HCT116 (cell line): ENCODE measurements at regions not wholly inside any gene's neighbourhood (a gene's known extent, or its start where the extent isn't known, plus 50 kb on each side); places are given as distances from the start of the nearest gene placed in this dataset.

Experiments
- ATAC-seq: fragments of 200-7000 bp; cut with Tn5 transposase; 2 replicates; pipeline ENCODE4 v1.9.1; 2020; ENCODE audit warnings: mild to moderate bottlenecking, moderate library complexity
- BruUV-seq: library from RNA; stranded (reverse); fragments of 400-500 nt; replicated peaks from 2 replicates; lab custom pipeline; 2021; lab: Mats Ljungman, UMichigan
- CTCF ChIA-PET: fragments of 300-600 bp; sonication (Branson Sonifier 250); formaldehyde crosslinking; loops from one replicate; lab custom pipeline; 2021; ENCODE audit warnings: antibody characterized with exemption; lab: Charles Lee
- POLR2A ChIA-PET: fragments of 300-600, 350-600 bp; sonication (Branson Sonifier 250); formaldehyde crosslinking; loops from one replicate; lab custom pipeline; 2021; ENCODE audit warnings: antibody characterized with exemption; lab: Charles Lee
- RAD21 ChIA-PET, 2 experiments: fragments of 300-600 bp; sonication (Branson Sonifier 250); formaldehyde crosslinking; loops; one replicate each; lab custom pipeline; 2023; ENCODE audit warnings: low total read pairs in 2 of 2; ENCODE audit not compliant: uncharacterized antibody in 2 of 2, unreplicated experiment in 2 of 2, low non-redundant PET in 1 of 2; lab: Charles Lee
- DNase-seq: peaks from one replicate; pipeline ENCODE4 v3.0.0-alpha.2; 2010; ENCODE audit warnings: low read depth, low spot score
- H2AFZ ChIP-seq: fragments of 200-600 bp; shearing (Covaris generic), sonication (generic); 2 replicates; pipeline ENCODE4 v1.6.1; 2017; ENCODE audit warnings: low read depth, mixed run types, mixed read lengths, antibody characterized with exemption, low read length; ENCODE audit not compliant: poor library complexity, severe bottlenecking
- H3K27ac ChIP-seq: 2 replicates; pipeline ENCODE4 v1.5.1; 2012; ENCODE audit warnings: low read depth, low read length
- H3K27me3 ChIP-seq: fragments of 200-600 bp; sonication (generic); 2 replicates; pipeline ENCODE4 v1.6.1; 2016; ENCODE audit warnings: mixed run types, low read length, mixed read lengths; ENCODE audit not compliant: insufficient read depth
- H3K36me3 ChIP-seq, 2 experiments: fragments of 200-500 bp in 1 of 2; fragments of 200-600 bp in 1 of 2; sonication (Bioruptor generic) in 1 of 2; sonication (generic) in 1 of 2; 2 replicates each; pipeline versions ENCODE4 v1.5.1 to v1.6.1; 2014 to 2016; ENCODE audit warnings: low read length in 2 of 2, inconsistent platforms in 1 of 2, mixed read lengths in 1 of 2, mixed run types in 1 of 2; ENCODE audit not compliant: insufficient read depth in 2 of 2, control insufficient read depth in 1 of 2
- H3K4me1 ChIP-seq, 2 experiments: fragments of 200-600 bp in 1 of 2; sonication (generic) in 1 of 2; 2 replicates each; pipeline versions ENCODE4 v1.5.1 to v1.6.1; 2012 to 2017; ENCODE audit warnings: low read length in 2 of 2, inconsistent platforms in 1 of 2, mild to moderate bottlenecking in 1 of 2, mixed read lengths in 1 of 2, mixed run types in 1 of 2, moderate library complexity in 1 of 2; ENCODE audit not compliant: insufficient read depth in 2 of 2, control insufficient read depth in 1 of 2
- H3K4me2 ChIP-seq: fragments of 200-600 bp; sonication (generic); 2 replicates; pipeline ENCODE4 v1.6.1; 2017; ENCODE audit warnings: mixed run types, low read length, mixed read lengths
- H3K4me3 ChIP-seq, 2 experiments: fragments of 200-600 bp in 1 of 2; sonication (generic) in 1 of 2; replicated peaks in 1 of 2; 2 replicates each; pipeline ENCODE4 v1.5.1; 2011 to 2016; ENCODE audit warnings: low read length in 2 of 2, control low read depth in 1 of 2, low read depth in 1 of 2, mild to moderate bottlenecking in 1 of 2, mixed read lengths in 1 of 2, mixed run types in 1 of 2
- H3K79me2 ChIP-seq: fragments of 200-600 bp; sonication (generic); 2 replicates; pipeline ENCODE4 v1.6.1; 2017; ENCODE audit warnings: mild to moderate bottlenecking, mixed run types, low read length, moderate library complexity, mixed read lengths; ENCODE audit not compliant: insufficient read depth
- H3K9ac ChIP-seq: fragments of 200-600 bp; sonication (generic); 2 replicates; pipeline ENCODE4 v1.6.1; 2016; ENCODE audit warnings: low read length, mixed read lengths
- H3K9me2 ChIP-seq: fragments of 200-600 bp; sonication (generic), shearing (Covaris generic); 2 replicates; pipeline ENCODE4 v1.6.1; 2017; ENCODE audit warnings: mixed run types, mild to moderate bottlenecking, moderate library complexity; ENCODE audit not compliant: insufficient read depth
- H3K9me3 ChIP-seq, 2 experiments: fragments of 200-500 bp in 1 of 2; fragments of 200-600 bp in 1 of 2; sonication (Bioruptor generic) in 1 of 2; sonication (generic) in 1 of 2; 2 replicates each; pipeline ENCODE4 v1.6.1; 2014 to 2017; ENCODE audit warnings: low read length in 2 of 2, mixed read lengths in 2 of 2, inconsistent platforms in 1 of 2, low read depth in 1 of 2, mild to moderate bottlenecking in 1 of 2, mixed run types in 1 of 2, moderate library complexity in 1 of 2; ENCODE audit not compliant: control insufficient read depth in 1 of 2, insufficient read depth in 1 of 2
- H4K20me1 ChIP-seq: fragments of 200-600 bp; sonication (generic), shearing (Covaris generic); 2 replicates; pipeline ENCODE4 v1.6.1; 2017; ENCODE audit warnings: mixed run types, mild to moderate bottlenecking, moderate library complexity; ENCODE audit not compliant: insufficient read depth
- CEBPB ChIP-seq: IDR thresholded peaks from 2 replicates; pipeline ENCODE4 v1.6.1; 2012; ENCODE audit warnings: low read depth
- EZH2phosphoT487 ChIP-seq: fragments of 200-600 bp; IDR thresholded peaks from 2 replicates; pipeline ENCODE4 v1.6.1; 2018; ENCODE audit warnings: antibody characterized with exemption, borderline replicate concordance
- FOSL1 ChIP-seq: IDR thresholded peaks from 2 replicates; pipeline ENCODE4 v1.6.1; 2012; ENCODE audit warnings: low read depth
- POLR2A ChIP-seq: IDR thresholded peaks from 2 replicates; pipeline ENCODE4 v1.7.0; 2011; ENCODE audit warnings: borderline replicate concordance; ENCODE audit not compliant: insufficient read depth, insufficient read length; ENCODE audit errors: extremely low read depth
- RAD21 ChIP-seq: IDR thresholded peaks from 2 replicates; pipeline ENCODE4 v1.6.1; 2012; ENCODE audit warnings: low read depth, mild to moderate bottlenecking
- SIN3A ChIP-seq: IDR thresholded peaks from 2 replicates; pipeline ENCODE4 v1.6.1; 2012; ENCODE audit warnings: low read depth
- SP1 ChIP-seq: IDR thresholded peaks from 2 replicates; pipeline ENCODE4 v1.6.1; 2012; ENCODE audit warnings: low read depth
- SRF ChIP-seq: IDR thresholded peaks from 2 replicates; pipeline ENCODE4 v1.6.1; 2012; ENCODE audit warnings: low read depth
- YY1 ChIP-seq: IDR thresholded peaks from 2 replicates; pipeline ENCODE4 v1.6.1; 2011; ENCODE audit warnings: low read length, low read depth, moderate library complexity, mild to moderate bottlenecking; ENCODE audit not compliant: insufficient replicate concordance; ENCODE audit errors: extremely low read depth
- ZFX ChIP-seq: fragments of 450-650 bp; IDR thresholded peaks from 2 replicates; pipeline ENCODE4 v1.6.1; 2017
- intact Hi-C: fragments of 100-400 bp; cut with micrococcal nuclease; formaldehyde crosslinking; loops from 2 replicates; pipeline ENCODE4 v1.10.0; 2022
- TF ChIP-seq, protein P1 (sequence below): IDR thresholded peaks from 2 replicates; pipeline ENCODE4 v1.6.1; 2012; ENCODE audit warnings: low read depth
- TF ChIP-seq, protein P2 (sequence below): IDR thresholded peaks from 2 replicates; pipeline ENCODE4 v1.6.1; 2012
- TF ChIP-seq, protein P3 (sequence below), 3 experiments: fragments of 200-600 bp in 1 of 3; sonication (generic) in 1 of 3; IDR thresholded peaks in 2 of 3; conservative IDR thresholded peaks in 1 of 3; 2 replicates each; pipeline ENCODE4 v1.5.1; 2012 to 2017; ENCODE audit warnings: low read depth in 2 of 3, low read length in 2 of 3, antibody characterized with exemption in 1 of 3, borderline replicate concordance in 1 of 3, control low read depth in 1 of 3, mild to moderate bottlenecking in 1 of 3, mixed read lengths in 1 of 3, mixed run types in 1 of 3, moderate library complexity in 1 of 3; ENCODE audit not compliant: insufficient read depth in 1 of 3
- TF ChIP-seq, protein P4 (sequence below): IDR thresholded peaks from 2 replicates; pipeline ENCODE4 v1.6.1; 2012

DNA sequence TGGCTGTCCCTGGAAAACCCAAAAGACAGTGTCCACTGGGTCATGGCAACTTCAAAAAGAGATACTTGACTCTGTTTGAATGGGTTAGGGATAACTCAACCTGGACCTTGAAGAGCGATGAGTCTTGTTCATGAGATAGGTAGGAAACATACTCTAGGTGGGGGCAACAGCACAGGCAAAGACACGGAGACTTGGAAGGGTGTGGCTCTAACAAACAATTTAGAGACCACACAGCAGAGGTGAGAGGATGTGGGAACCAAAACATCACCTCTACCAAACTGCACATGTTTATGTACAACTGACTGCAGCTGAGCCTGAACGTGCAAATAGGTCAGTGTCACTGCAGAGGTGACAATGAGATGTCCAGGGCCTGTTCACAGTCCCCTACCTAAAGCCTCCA lies 247.7 kb upstream of the ADRA1B start:
- POLR2A ChIA-PET: no interaction called here
- CTCF ChIA-PET: no interaction called here

DNA sequence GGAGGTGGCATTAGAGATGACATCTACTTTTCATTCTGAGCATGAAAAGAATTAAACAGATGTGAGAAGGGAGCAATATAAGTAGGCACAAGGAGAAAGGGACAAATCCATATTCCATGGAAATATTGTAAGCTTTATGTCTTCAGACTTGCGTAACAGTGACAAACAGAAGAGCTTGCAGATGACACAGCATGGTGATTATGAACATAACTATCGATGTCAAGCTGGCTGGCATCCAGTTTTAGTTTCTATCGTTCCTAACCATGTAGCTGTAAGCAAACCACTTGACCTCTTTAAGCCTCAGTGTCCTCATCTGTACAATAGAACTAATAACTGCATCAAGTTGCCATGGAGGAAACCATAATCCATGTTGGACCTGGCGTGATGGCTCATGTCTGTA lies 246.7 kb upstream of the ADRA1B start:
- no peaks in the 10 kb centered on the region for H3K9me3 ChIP-seq
- H3K9ac ChIP-seq: no peak overlapping the region
- H3K4me2 ChIP-seq: no peak overlapping the region
- no peaks in the 10 kb centered on the region for H3K9me2 ChIP-seq
- intact Hi-C loops: no loop called here
- DNase-seq (no peak), ATAC-seq (no peak)
- no peaks in the 10 kb centered on the region for H3K27me3 ChIP-seq
- no peaks in the 10 kb centered on the region for H3K36me3 ChIP-seq
- H3K27ac ChIP-seq: no peak overlapping the region
- POLR2A ChIA-PET: no interaction called here
- no peak overlapping the region for H2AFZ ChIP-seq
- no peaks in the 10 kb centered on the region for H3K4me1 ChIP-seq
- no peaks in the 10 kb centered on the region for H3K79me2 ChIP-seq
- H4K20me1 ChIP-seq: no peaks in the 10 kb centered on the region
- no peak overlapping the region for H3K4me3 ChIP-seq
- RAD21 ChIA-PET: no interaction called here
- no TSS peak for BruUV-seq
- CTCF ChIA-PET: no interaction called here
- TF ChIP-seq, protein P1, sequence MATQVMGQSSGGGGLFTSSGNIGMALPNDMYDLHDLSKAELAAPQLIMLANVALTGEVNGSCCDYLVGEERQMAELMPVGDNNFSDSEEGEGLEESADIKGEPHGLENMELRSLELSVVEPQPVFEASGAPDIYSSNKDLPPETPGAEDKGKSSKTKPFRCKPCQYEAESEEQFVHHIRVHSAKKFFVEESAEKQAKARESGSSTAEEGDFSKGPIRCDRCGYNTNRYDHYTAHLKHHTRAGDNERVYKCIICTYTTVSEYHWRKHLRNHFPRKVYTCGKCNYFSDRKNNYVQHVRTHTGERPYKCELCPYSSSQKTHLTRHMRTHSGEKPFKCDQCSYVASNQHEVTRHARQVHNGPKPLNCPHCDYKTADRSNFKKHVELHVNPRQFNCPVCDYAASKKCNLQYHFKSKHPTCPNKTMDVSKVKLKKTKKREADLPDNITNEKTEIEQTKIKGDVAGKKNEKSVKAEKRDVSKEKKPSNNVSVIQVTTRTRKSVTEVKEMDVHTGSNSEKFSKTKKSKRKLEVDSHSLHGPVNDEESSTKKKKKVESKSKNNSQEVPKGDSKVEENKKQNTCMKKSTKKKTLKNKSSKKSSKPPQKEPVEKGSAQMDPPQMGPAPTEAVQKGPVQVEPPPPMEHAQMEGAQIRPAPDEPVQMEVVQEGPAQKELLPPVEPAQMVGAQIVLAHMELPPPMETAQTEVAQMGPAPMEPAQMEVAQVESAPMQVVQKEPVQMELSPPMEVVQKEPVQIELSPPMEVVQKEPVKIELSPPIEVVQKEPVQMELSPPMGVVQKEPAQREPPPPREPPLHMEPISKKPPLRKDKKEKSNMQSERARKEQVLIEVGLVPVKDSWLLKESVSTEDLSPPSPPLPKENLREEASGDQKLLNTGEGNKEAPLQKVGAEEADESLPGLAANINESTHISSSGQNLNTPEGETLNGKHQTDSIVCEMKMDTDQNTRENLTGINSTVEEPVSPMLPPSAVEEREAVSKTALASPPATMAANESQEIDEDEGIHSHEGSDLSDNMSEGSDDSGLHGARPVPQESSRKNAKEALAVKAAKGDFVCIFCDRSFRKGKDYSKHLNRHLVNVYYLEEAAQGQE: no peak
- no peak for TF ChIP-seq SP1
- TF ChIP-seq FOSL1: no peak
- no peak for TF ChIP-seq SRF
- TF ChIP-seq SIN3A: no peak
- TF ChIP-seq, protein P2, sequence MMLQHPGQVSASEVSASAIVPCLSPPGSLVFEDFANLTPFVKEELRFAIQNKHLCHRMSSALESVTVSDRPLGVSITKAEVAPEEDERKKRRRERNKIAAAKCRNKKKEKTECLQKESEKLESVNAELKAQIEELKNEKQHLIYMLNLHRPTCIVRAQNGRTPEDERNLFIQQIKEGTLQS: no peak
- no peak for TF ChIP-seq POLR2A
- no peak for TF ChIP-seq EZH2phosphoT487
- TF ChIP-seq RAD21: no peak

More for the DNA sequence above, 247.7 kb upstream of the ADRA1B start:
- intact Hi-C loops: no loop called here
- no peaks in the 10 kb centered on the region for H3K9me3 ChIP-seq
- H3K4me3 ChIP-seq: no peak overlapping the region
- H3K9ac ChIP-seq: no peak overlapping the region
- RAD21 ChIA-PET: no interaction called here
- H4K20me1 ChIP-seq: no peaks in the 10 kb centered on the region
- no peak overlapping the region for H3K27ac ChIP-seq
- H3K4me1 ChIP-seq: no peaks in the 10 kb centered on the region
- no peak for TF ChIP-seq ZFX
- no peak for TF ChIP-seq FOSL1
- TF ChIP-seq, protein P3, sequence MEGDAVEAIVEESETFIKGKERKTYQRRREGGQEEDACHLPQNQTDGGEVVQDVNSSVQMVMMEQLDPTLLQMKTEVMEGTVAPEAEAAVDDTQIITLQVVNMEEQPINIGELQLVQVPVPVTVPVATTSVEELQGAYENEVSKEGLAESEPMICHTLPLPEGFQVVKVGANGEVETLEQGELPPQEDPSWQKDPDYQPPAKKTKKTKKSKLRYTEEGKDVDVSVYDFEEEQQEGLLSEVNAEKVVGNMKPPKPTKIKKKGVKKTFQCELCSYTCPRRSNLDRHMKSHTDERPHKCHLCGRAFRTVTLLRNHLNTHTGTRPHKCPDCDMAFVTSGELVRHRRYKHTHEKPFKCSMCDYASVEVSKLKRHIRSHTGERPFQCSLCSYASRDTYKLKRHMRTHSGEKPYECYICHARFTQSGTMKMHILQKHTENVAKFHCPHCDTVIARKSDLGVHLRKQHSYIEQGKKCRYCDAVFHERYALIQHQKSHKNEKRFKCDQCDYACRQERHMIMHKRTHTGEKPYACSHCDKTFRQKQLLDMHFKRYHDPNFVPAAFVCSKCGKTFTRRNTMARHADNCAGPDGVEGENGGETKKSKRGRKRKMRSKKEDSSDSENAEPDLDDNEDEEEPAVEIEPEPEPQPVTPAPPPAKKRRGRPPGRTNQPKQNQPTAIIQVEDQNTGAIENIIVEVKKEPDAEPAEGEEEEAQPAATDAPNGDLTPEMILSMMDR (IDR thresholded peaks at IDR 0.05 in 2 of 3, conservative IDR thresholded peaks at IDR 0.05 in 1 of 3; ENCODE audit: borderline replicate concordance in 1 of 3, insufficient read depth in 1 of 3, low read depth in 2 of 3, low read length in 2 of 3): no peak
- TF ChIP-seq SIN3A: no peak
- TF ChIP-seq CEBPB: no peak
- TF ChIP-seq, protein P4, sequence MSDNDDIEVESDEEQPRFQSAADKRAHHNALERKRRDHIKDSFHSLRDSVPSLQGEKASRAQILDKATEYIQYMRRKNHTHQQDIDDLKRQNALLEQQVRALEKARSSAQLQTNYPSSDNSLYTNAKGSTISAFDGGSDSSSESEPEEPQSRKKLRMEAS: no peak
- TF ChIP-seq YY1: no peak
- TF ChIP-seq, all 23 proteins: peak for 0
- Histone ChIP-seq H3K9me2 (no peaks in the 10 kb centered on the region), H3K27me3 (no peaks in the 10 kb centered on the region), H2AFZ (no peak overlapping the region), H3K36me3 (no peaks in the 10 kb centered on the region), H3K4me2 (no peak overlapping the region), H3K79me2 (no peaks in the 10 kb centered on the region)
- BruUV-seq: no TSS peak
- no peak for DNase-seq
- ATAC-seq: no peak
